Head of caudate nucleus (tissue), 42 donors: ENCODE measurements at regions not wholly inside any gene's neighbourhood (a gene's known extent, or its start where the extent isn't known, plus 50 kb on each side); places are given as distances from the start of the nearest gene placed in this dataset.

Experiments
- DNase-seq, 42 donors: peaks; one replicate each; pipeline versions ENCODE4 v3.0.0 to v3.0.0-alpha.2; 2020 to 2021; ENCODE audit warnings: mixed read lengths in 7 of 42
- intact Hi-C: fragments of 100-400 bp; cut with DNase I; formaldehyde crosslinking; loops from one replicate; pipeline ENCODE4 v1.15.0; 2022

- intact Hi-C loops: no loop called here
- DNase-seq: peak in 1 of 42 donors; percentile 5
Measured at GRCh38 chr18:55166260-55166598, 207.0 kb upstream of the CCDC68 start.

GRCh38 chr18:55163550-55163949, 204.3 kb upstream of the CCDC68 start:
- intact Hi-C loops: no loop called here

GRCh38 chr18:55161916-55162315, 202.7 kb upstream of the CCDC68 start:
- intact Hi-C loops: no loop called here
- no peak for DNase-seq

More at GRCh38 chr18:55163550-55163949, 204.3 kb upstream of the CCDC68 start:
- no peak for DNase-seq

GRCh38 chr18:55159027-55159426, 199.8 kb upstream of the CCDC68 start:
- DNase-seq: no peak
- intact Hi-C loops: no loop called here

GRCh38 chr18:55158570-55158969, 199.3 kb upstream of the CCDC68 start:
- intact Hi-C loops: no loop called here
- DNase-seq: no peak

GRCh38 chr18:55153346-55153745, 194.1 kb upstream of the CCDC68 start:
- DNase-seq: no peak
- intact Hi-C loops: no loop called here

GRCh38 chr18:55152801-55153200, 193.5 kb upstream of the CCDC68 start:
- intact Hi-C loops: no loop called here
- DNase-seq: no peak

GRCh38 chr18:55149994-55150393, 190.7 kb upstream of the CCDC68 start:
- intact Hi-C loops: no loop called here

GRCh38 chr18:55147791-55148190, 188.5 kb upstream of the CCDC68 start:
- intact Hi-C loops: no loop called here
- DNase-seq: no peak

More at GRCh38 chr18:55149994-55150393, 190.7 kb upstream of the CCDC68 start:
- DNase-seq: peak in 5 of 42 donors; percentile 3 to 45 (median 11)

GRCh38 chr18:55144193-55144930, 185.1 kb upstream of the CCDC68 start:
- intact Hi-C loops: no loop called here
- DNase-seq: no peak

- intact Hi-C loops: no loop called here
- no peak for DNase-seq
Measured at GRCh38 chr18:55142410-55142809, 183.1 kb upstream of the CCDC68 start.

- intact Hi-C loops: no loop called here
- peak in 4 of 42 donors; percentile 10 to 55 (median 37) for DNase-seq
Measured at GRCh38 chr18:55141318-55141717, 182.1 kb upstream of the CCDC68 start.

GRCh38 chr18:55139836-55140235, 180.6 kb upstream of the CCDC68 start:
- DNase-seq: no peak
- intact Hi-C loops: no loop called here

GRCh38 chr18:55139307-55139706, 180.0 kb upstream of the CCDC68 start:
- intact Hi-C loops: no loop called here
- no peak for DNase-seq

GRCh38 chr18:55138401-55138800, 179.1 kb upstream of the CCDC68 start:
- intact Hi-C loops: no loop called here
- no peak for DNase-seq

GRCh38 chr18:55137602-55138001, 178.3 kb upstream of the CCDC68 start:
- DNase-seq: no peak
- intact Hi-C loops: no loop called here

- intact Hi-C loops: no loop called here
- no peak for DNase-seq
Measured at GRCh38 chr18:55136864-55137263, 177.6 kb upstream of the CCDC68 start.

- intact Hi-C loops: no loop called here
- no peak for DNase-seq
Measured at GRCh38 chr18:55136258-55136657, 177.0 kb upstream of the CCDC68 start.

- no peak for DNase-seq
- intact Hi-C loops: no loop called here
Measured at GRCh38 chr18:55133378-55133777, 174.1 kb upstream of the CCDC68 start.

GRCh38 chr18:55128437-55128836, 169.2 kb upstream of the CCDC68 start:
- DNase-seq: no peak
- intact Hi-C loops: no loop called here

- intact Hi-C loops: no loop called here
Measured at GRCh38 chr18:55124078-55124763, 165.0 kb upstream of the CCDC68 start.

More at GRCh38 chr18:55124078-55124763, 165.0 kb upstream of the CCDC68 start:
- no peak for DNase-seq
